Breast epithelium (tissue), 3 donors: ENCODE measurements at regions not wholly inside any gene's neighbourhood (a gene's known extent, or its start where the extent isn't known, plus 50 kb on each side); places are given as distances from the start of the nearest gene placed in this dataset.

Source experiments
- CTCF ChIP-seq, 3 donors: fragments of 450-650 bp; IDR thresholded peaks; one replicate each; pipeline ENCODE4 v1.5.1; 2016 to 2017; ENCODE audit warnings: antibody characterized with exemption in 3 of 3, mild to moderate bottlenecking in 3 of 3, moderate library complexity in 3 of 3
- POLR2A ChIP-seq: fragments of 450-650 bp; IDR thresholded peaks from one replicate; pipeline ENCODE4 v1.6.1; 2016; ENCODE audit warnings: antibody characterized with exemption, mild to moderate bottlenecking, moderate library complexity

- TF ChIP-seq POLR2A (no peak), CTCF (IDR thresholded peaks at IDR 0.05) (no peak)
Observed at GRCh38 chr9:27717991-27718390, 144.7 kb upstream of the C9orf72 start.
